ENCODE measurements at regions not wholly inside any gene's neighbourhood (a gene's known extent, or its start where the extent isn't known, plus 50 kb on each side); places are given as distances from the start of the nearest gene placed in this dataset.

DNA sequence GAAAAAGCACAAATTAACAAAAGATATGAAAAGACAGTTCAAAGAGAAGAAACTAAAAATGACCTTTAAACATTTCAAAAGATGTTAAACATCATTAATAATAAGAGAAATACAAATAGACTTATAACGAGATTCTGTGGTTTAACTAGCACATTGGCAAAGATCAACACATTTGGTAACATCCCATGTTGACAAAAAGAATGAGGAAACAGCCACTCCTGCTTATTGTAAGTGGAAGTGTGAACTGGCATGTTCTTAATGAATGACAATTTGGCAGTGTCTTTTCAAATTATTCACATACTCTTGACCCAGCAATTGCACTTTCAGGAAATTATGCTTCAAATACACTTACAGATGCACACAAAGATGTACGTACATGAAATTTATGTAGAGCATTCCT is 176.3 kb downstream of the TLE1 start:
- no peak overlapping the region for H3K27ac ChIP-seq (ENCODE audit: low read length)
- no peak overlapping the region for H3K4me3 ChIP-seq (ENCODE audit: low read length)
- H3K9ac ChIP-seq (ENCODE audit: low read length) = no peak overlapping the region
- no peaks in the 10 kb centered on the region for H3K9me3 ChIP-seq (replicated peaks; ENCODE audit: insufficient read depth, low read length)
- H3K4me1 ChIP-seq (ENCODE audit: low read length) = no peaks in the 10 kb centered on the region
- H3F3A ChIP-seq (ENCODE audit: insufficient read depth, low read length) = no peaks in the 10 kb centered on the region
- no peak for DNase-seq
- H3K4me2 ChIP-seq (ENCODE audit: low read depth, low read length) = no peak overlapping the region
- H4K20me1 ChIP-seq (ENCODE audit: insufficient read depth, low read length) = no peaks in the 10 kb centered on the region
- no peaks in the 10 kb centered on the region for H3K36me3 ChIP-seq (replicated peaks; ENCODE audit: insufficient read depth, low read length)
- no peaks in the 10 kb centered on the region for H3K79me2 ChIP-seq (ENCODE audit: low read length)
- no peaks in the 10 kb centered on the region for H3K9me2 ChIP-seq (replicated peaks; ENCODE audit: insufficient read depth, low read length)
- no peaks in the 10 kb centered on the region for H3K27me3 ChIP-seq (replicated peaks; ENCODE audit: insufficient read depth, low read length)
- H2AFZ ChIP-seq (ENCODE audit: low read length) = no peak overlapping the region
- TF ChIP-seq EZH2phosphoT487 (IDR thresholded peaks at IDR 0.05; ENCODE audit: low read length) = no peak
- TF ChIP-seq, protein P1, sequence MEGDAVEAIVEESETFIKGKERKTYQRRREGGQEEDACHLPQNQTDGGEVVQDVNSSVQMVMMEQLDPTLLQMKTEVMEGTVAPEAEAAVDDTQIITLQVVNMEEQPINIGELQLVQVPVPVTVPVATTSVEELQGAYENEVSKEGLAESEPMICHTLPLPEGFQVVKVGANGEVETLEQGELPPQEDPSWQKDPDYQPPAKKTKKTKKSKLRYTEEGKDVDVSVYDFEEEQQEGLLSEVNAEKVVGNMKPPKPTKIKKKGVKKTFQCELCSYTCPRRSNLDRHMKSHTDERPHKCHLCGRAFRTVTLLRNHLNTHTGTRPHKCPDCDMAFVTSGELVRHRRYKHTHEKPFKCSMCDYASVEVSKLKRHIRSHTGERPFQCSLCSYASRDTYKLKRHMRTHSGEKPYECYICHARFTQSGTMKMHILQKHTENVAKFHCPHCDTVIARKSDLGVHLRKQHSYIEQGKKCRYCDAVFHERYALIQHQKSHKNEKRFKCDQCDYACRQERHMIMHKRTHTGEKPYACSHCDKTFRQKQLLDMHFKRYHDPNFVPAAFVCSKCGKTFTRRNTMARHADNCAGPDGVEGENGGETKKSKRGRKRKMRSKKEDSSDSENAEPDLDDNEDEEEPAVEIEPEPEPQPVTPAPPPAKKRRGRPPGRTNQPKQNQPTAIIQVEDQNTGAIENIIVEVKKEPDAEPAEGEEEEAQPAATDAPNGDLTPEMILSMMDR (IDR thresholded peaks at IDR 0.05; ENCODE audit: low read length) = no peak

DNA sequence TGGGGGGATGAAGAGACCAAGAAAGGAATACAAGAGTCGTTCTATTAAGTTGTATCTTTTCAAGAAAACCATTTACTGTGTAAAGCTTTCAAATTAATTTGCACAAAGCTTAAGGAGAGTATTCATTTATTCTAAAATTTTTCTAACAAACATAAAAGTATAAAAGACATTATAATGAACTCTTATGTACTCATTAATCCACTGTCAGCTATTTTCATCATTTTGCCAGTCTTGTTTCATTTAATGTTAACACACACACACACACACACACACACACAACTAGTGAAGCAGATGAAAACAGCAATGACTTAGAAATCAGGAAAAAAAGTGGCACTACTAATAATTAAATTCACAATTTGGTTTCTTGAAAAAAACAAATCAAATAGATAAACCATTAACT is 176.7 kb downstream of the TLE1 start:
- H3K36me3 ChIP-seq (replicated peaks; ENCODE audit: insufficient read depth, low read length) = no peaks in the 10 kb centered on the region
- no peak for DNase-seq
- no peaks in the 10 kb centered on the region for H3K27me3 ChIP-seq (replicated peaks; ENCODE audit: insufficient read depth, low read length)
- H4K20me1 ChIP-seq (ENCODE audit: insufficient read depth, low read length) = no peaks in the 10 kb centered on the region
- no peaks in the 10 kb centered on the region for H3F3A ChIP-seq (ENCODE audit: insufficient read depth, low read length)
- H3K4me3 ChIP-seq (ENCODE audit: low read length) = no peak overlapping the region
- no peak overlapping the region for H3K27ac ChIP-seq (ENCODE audit: low read length)
- H3K9me3 ChIP-seq (replicated peaks; ENCODE audit: insufficient read depth, low read length) = no peaks in the 10 kb centered on the region
- no peak overlapping the region for H3K4me2 ChIP-seq (ENCODE audit: low read depth, low read length)
- no peak for TF ChIP-seq EZH2phosphoT487 (IDR thresholded peaks at IDR 0.05; ENCODE audit: low read length)
- TF ChIP-seq, protein P1 (IDR thresholded peaks at IDR 0.05; ENCODE audit: low read length) = no peak
- TF ChIP-seq EZH2 (optimal IDR thresholded peaks at IDR 0.05; ENCODE audit: low read depth, low read length) = no peak
- no peaks in the 10 kb centered on the region for H3K79me2 ChIP-seq (ENCODE audit: low read length)
- no peaks in the 10 kb centered on the region for H3K4me1 ChIP-seq (ENCODE audit: low read length)
- H3K9me2 ChIP-seq (replicated peaks; ENCODE audit: insufficient read depth, low read length) = no peaks in the 10 kb centered on the region
- no peak overlapping the region for H3K9ac ChIP-seq (ENCODE audit: low read length)
- H2AFZ ChIP-seq (ENCODE audit: low read length) = no peak overlapping the region

DNA sequence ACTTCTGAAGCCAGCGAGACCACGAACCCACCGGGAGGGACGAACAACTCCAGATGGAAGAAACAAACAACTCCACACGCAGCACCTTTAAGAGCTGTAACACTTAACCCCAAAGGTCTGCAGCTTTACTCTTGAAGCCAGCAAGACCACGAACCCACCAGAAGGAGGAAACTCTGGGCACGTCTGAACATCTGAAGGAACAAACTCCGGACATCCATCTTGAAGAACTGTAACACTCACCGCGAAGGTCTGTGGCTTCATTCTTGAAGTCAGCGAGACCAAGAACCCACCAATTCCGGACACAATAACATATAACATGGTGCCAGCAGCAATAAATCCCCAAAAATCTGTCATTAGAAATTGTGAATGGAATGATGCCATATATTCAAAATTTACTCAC is 180.9 kb downstream of the TLE1 start:
- no peaks in the 10 kb centered on the region for H4K20me1 ChIP-seq (ENCODE audit: insufficient read depth, low read length)
- no peak overlapping the region for H2AFZ ChIP-seq (ENCODE audit: low read length)
- H3K27ac ChIP-seq (ENCODE audit: low read length) = no peak overlapping the region
- H3K4me2 ChIP-seq (ENCODE audit: low read depth, low read length) = no peak overlapping the region
- DNase-seq = no peak
- H3K9me2 ChIP-seq (replicated peaks; ENCODE audit: insufficient read depth, low read length) = no peaks in the 10 kb centered on the region
- no peaks in the 10 kb centered on the region for H3K4me1 ChIP-seq (ENCODE audit: low read length)
- H3K36me3 ChIP-seq (replicated peaks; ENCODE audit: insufficient read depth, low read length) = no peaks in the 10 kb centered on the region
- no peak overlapping the region for H3K9ac ChIP-seq (ENCODE audit: low read length)
- H3K27me3 ChIP-seq (replicated peaks; ENCODE audit: insufficient read depth, low read length) = no peaks in the 10 kb centered on the region
- TF ChIP-seq, protein P1 (IDR thresholded peaks at IDR 0.05; ENCODE audit: low read length) = no peak
- TF ChIP-seq EZH2 (optimal IDR thresholded peaks at IDR 0.05; ENCODE audit: low read depth, low read length) = no peak
- TF ChIP-seq EZH2phosphoT487 (IDR thresholded peaks at IDR 0.05; ENCODE audit: low read length) = no peak
- H3F3A ChIP-seq (ENCODE audit: insufficient read depth, low read length) = no peaks in the 10 kb centered on the region
- no peaks in the 10 kb centered on the region for H3K79me2 ChIP-seq (ENCODE audit: low read length)
- H3K4me3 ChIP-seq (ENCODE audit: low read length) = no peak overlapping the region
- no peaks in the 10 kb centered on the region for H3K9me3 ChIP-seq (replicated peaks; ENCODE audit: insufficient read depth, low read length)
